ENCODE measurements at regions not wholly inside any gene's neighbourhood (a gene's known extent, or its start where the extent isn't known, plus 50 kb on each side); places are given as distances from the start of the nearest gene placed in this dataset.

- no peak for TF ChIP-seq CTCF (IDR thresholded peaks at IDR 0.05)
- no peak for TF ChIP-seq POLR2A (IDR thresholded peaks at IDR 0.05)
These were observed 624.7 kb downstream of the TNS3 start for GRCh38 chr7:46957195-46957594.
